H9 (cell line): ENCODE measurements at regions not wholly inside any gene's neighbourhood (a gene's known extent, or its start where the extent isn't known, plus 50 kb on each side); places are given as distances from the start of the nearest gene placed in this dataset.
"Not testable (repeated sequence)": the region's sequence is repeated elsewhere in the genome, so short reads cannot be mapped to it uniquely, and the experiment has no call there.

ENCODE experiments used
- DNase-seq: peaks from one replicate; pipeline ENCODE4 v3.0.0-alpha.2; 2017
- H2AFZ ChIP-seq: one replicate; pipeline ENCODE4 v1.6.1; 2013; ENCODE audit warnings: mild to moderate bottlenecking, low read length, control low read depth, moderate library complexity
- H2AK5ac ChIP-seq: 2 replicates; pipeline ENCODE4 v1.6.1; 2013; ENCODE audit warnings: low read length, control low read depth, mixed read lengths; ENCODE audit not compliant: insufficient read length
- H2BK120ac ChIP-seq: one replicate; pipeline ENCODE4 v1.6.1; 2013; ENCODE audit warnings: low read depth, mild to moderate bottlenecking, low read length, control low read depth, inconsistent platforms; ENCODE audit not compliant: poor library complexity, severe bottlenecking
- H2BK12ac ChIP-seq: 2 replicates; pipeline ENCODE4 v1.6.1; 2013; ENCODE audit warnings: low read length, control low read depth, mixed read lengths, low read depth; ENCODE audit not compliant: insufficient read length
- H2BK15ac ChIP-seq: 2 replicates; pipeline ENCODE4 v1.6.1; 2013; ENCODE audit warnings: low read depth, low read length, control low read depth
- H2BK20ac ChIP-seq: one replicate; pipeline ENCODE4 v1.6.1; 2013; ENCODE audit warnings: low read depth, mild to moderate bottlenecking, low read length, control low read depth, inconsistent platforms; ENCODE audit not compliant: poor library complexity, severe bottlenecking
- H2BK5ac ChIP-seq: 2 replicates; pipeline ENCODE4 v1.6.1; 2013; ENCODE audit warnings: low read length, control low read depth, mixed read lengths; ENCODE audit not compliant: insufficient read length
- H3K14ac ChIP-seq: 2 replicates; pipeline ENCODE4 v1.6.1; 2013; ENCODE audit warnings: low read length, control low read depth; ENCODE audit not compliant: insufficient read depth
- H3K18ac ChIP-seq: 2 replicates; pipeline ENCODE4 v1.6.1; 2013; ENCODE audit warnings: low read depth, mild to moderate bottlenecking, mixed read lengths, low read length, control low read depth; ENCODE audit not compliant: insufficient read length
- H3K23ac ChIP-seq: 2 replicates; pipeline ENCODE4 v1.6.1; 2013; ENCODE audit warnings: low read length, control low read depth, mixed read lengths, low read depth; ENCODE audit not compliant: insufficient read length
- H3K23me2 ChIP-seq: 2 replicates; pipeline ENCODE4 v1.6.1; 2013; ENCODE audit warnings: low read depth, mild to moderate bottlenecking, mixed read lengths, low read length, control low read depth; ENCODE audit not compliant: insufficient read length, poor library complexity, severe bottlenecking
- H3K27ac ChIP-seq: 2 replicates; pipeline ENCODE4 v1.5.1; 2013; ENCODE audit warnings: low read length, control low read depth, mixed read lengths, low read depth; ENCODE audit not compliant: insufficient read length
- H3K27me3 ChIP-seq: 2 replicates; pipeline ENCODE4 v1.6.1; 2013; ENCODE audit warnings: low read length, control low read depth, inconsistent platforms; ENCODE audit not compliant: insufficient read depth
- H3K4ac ChIP-seq: 2 replicates; pipeline ENCODE4 v1.6.1; 2013; ENCODE audit warnings: low read depth, mild to moderate bottlenecking, control low read depth, inconsistent platforms, low read length, moderate library complexity
- H3K4me1 ChIP-seq: 2 replicates; pipeline ENCODE4 v1.6.1; 2013; ENCODE audit warnings: low read length, control low read depth, inconsistent platforms; ENCODE audit not compliant: insufficient read depth
- H3K4me2 ChIP-seq: 2 replicates; pipeline ENCODE4 v1.6.1; 2013; ENCODE audit warnings: low read length, control low read depth, mixed read lengths; ENCODE audit not compliant: insufficient read length, insufficient read depth
- H3K56ac ChIP-seq: 2 replicates; pipeline ENCODE4 v1.6.1; 2013; ENCODE audit warnings: low read depth, mild to moderate bottlenecking, mixed read lengths, low read length, control low read depth; ENCODE audit not compliant: insufficient read length
- H3K79me1 ChIP-seq: 2 replicates; pipeline ENCODE4 v1.6.1; 2013; ENCODE audit warnings: low read depth, mild to moderate bottlenecking, moderate library complexity, low read length, control low read depth, inconsistent platforms; ENCODE audit not compliant: insufficient read depth, poor library complexity, severe bottlenecking
- H3K79me2 ChIP-seq: 2 replicates; pipeline ENCODE4 v1.6.1; 2013; ENCODE audit warnings: low read length, control low read depth, inconsistent platforms; ENCODE audit not compliant: insufficient read depth
- H3K9ac ChIP-seq: 2 replicates; pipeline ENCODE4 v1.6.1; 2013; ENCODE audit warnings: low read length, control low read depth, mixed read lengths; ENCODE audit not compliant: insufficient read length; ENCODE audit errors: extremely low read depth
- H3K9me3 ChIP-seq: one replicate; pipeline ENCODE4 v1.6.1; 2013; ENCODE audit warnings: low read depth, low read length, inconsistent platforms; ENCODE audit not compliant: control insufficient read depth
- H3T11ph ChIP-seq: one replicate; pipeline ENCODE4 v1.6.1; 2013; ENCODE audit warnings: mild to moderate bottlenecking, low read length, control low read depth, inconsistent platforms
- H4K20me1 ChIP-seq: one replicate; pipeline ENCODE4 v1.6.1; 2013; ENCODE audit not compliant: control insufficient read depth, insufficient read length, insufficient read depth
- H4K5ac ChIP-seq: 2 replicates; pipeline ENCODE4 v1.6.1; 2013; ENCODE audit warnings: low read depth, mild to moderate bottlenecking, mixed read lengths, low read length, control low read depth; ENCODE audit not compliant: insufficient read length
- H4K8ac ChIP-seq: replicated peaks from 2 replicates; pipeline ENCODE4 v1.6.1; 2013; ENCODE audit warnings: low read length, control low read depth, mixed read lengths, low read depth; ENCODE audit not compliant: insufficient read length
- H4K91ac ChIP-seq: 2 replicates; pipeline ENCODE4 v1.6.1; 2013; ENCODE audit warnings: low read depth, mild to moderate bottlenecking, moderate library complexity, mixed read lengths, low read length, control low read depth; ENCODE audit not compliant: insufficient read length
- H3K27ac Mint-ChIP-seq, 3 experiments: 2 replicates in 2 of 3; 3 replicates in 1 of 3; pipeline ENCODE4 v1.8.0; 2020 to 2021; ENCODE audit warnings: mixed read lengths in 3 of 3, mild to moderate bottlenecking in 1 of 3, moderate library complexity in 1 of 3
- H3K27me3 Mint-ChIP-seq: 2 replicates; pipeline ENCODE4 v1.8.0; 2021; ENCODE audit warnings: low read depth, mild to moderate bottlenecking, moderate library complexity, mixed read lengths
- H3K36me3 Mint-ChIP-seq, 3 experiments: 2 replicates in 2 of 3; 3 replicates in 1 of 3; pipeline ENCODE4 v1.8.0; 2020 to 2021; ENCODE audit warnings: low read depth in 3 of 3, mixed read lengths in 3 of 3; ENCODE audit not compliant: insufficient read depth in 1 of 3
- H3K4me1 Mint-ChIP-seq, 2 experiments: 2 replicates each; pipeline ENCODE4 v1.8.0; 2020; ENCODE audit warnings: mixed read lengths in 2 of 2
- H3K4me3 Mint-ChIP-seq, 2 experiments: 2 replicates in 1 of 2; 3 replicates in 1 of 2; pipeline ENCODE4 v1.8.0; 2020 to 2021; ENCODE audit warnings: mild to moderate bottlenecking in 2 of 2, mixed read lengths in 2 of 2, moderate library complexity in 1 of 2
- H3K9me3 Mint-ChIP-seq, 2 experiments: 2 replicates in 1 of 2; 3 replicates in 1 of 2; pipeline ENCODE4 v1.8.0; 2020; ENCODE audit warnings: mild to moderate bottlenecking in 2 of 2, mixed read lengths in 2 of 2, moderate library complexity in 1 of 2
- WGBS: extraction: QIAGEN DNeasy Blood & Tissue Kit; methylation state at CpG from one replicate; pipeline ENCODE4 v1.1.7; 2013; ENCODE audit warnings: missing lambda C conversion rate, low lambda C conversion rate, mixed read lengths; ENCODE audit not compliant: insufficient read length; ENCODE audit errors: extremely low coverage; 5-methylcytosine and 5-hydroxymethylcytosine counted together

- H4K91ac ChIP-seq, H3K23ac ChIP-seq, H2BK5ac ChIP-seq, H3K4me2 ChIP-seq, H3K79me2 ChIP-seq, H3K18ac ChIP-seq, H3K4me3 Mint-ChIP-seq, H2AK5ac ChIP-seq, H3K4me1 ChIP-seq, H3K14ac ChIP-seq, H2BK120ac ChIP-seq, H4K8ac ChIP-seq, H2BK12ac ChIP-seq, H4K20me1 ChIP-seq, H2BK15ac ChIP-seq, H3K27ac Mint-ChIP-seq, H3K23me2 ChIP-seq, H2AFZ ChIP-seq, H4K5ac ChIP-seq, H2BK20ac ChIP-seq, H3K9ac ChIP-seq, DNase-seq, H3K56ac ChIP-seq, H3K4me1 Mint-ChIP-seq, H3K27ac ChIP-seq, H3K27me3 ChIP-seq, H3T11ph ChIP-seq, H3K79me1 ChIP-seq, H3K4ac ChIP-seq: not testable (repeated sequence)
- Mint-ChIP-seq H3K9me3 (peaks cover 31 to 32% of the 10 kb centered on the region in 2 experiments), H3K36me3 (peaks cover 25 to 28% (median 25%) of the 10 kb centered on the region in 3 experiments; a peak in 6 of 7 replicates), H3K27me3 (peaks cover 11% of the 10 kb centered on the region)
- peaks cover 26% of the 10 kb centered on the region for H3K9me3 ChIP-seq
Measured at GRCh38 chr21:9247290-9247613, 1274.1 kb upstream of the TPTE start.

- H3K23me2 ChIP-seq, H3T11ph ChIP-seq, H2BK12ac ChIP-seq, H3K4me1 ChIP-seq, H3K27ac Mint-ChIP-seq, H2BK5ac ChIP-seq, H2AK5ac ChIP-seq, H4K8ac ChIP-seq, H2AFZ ChIP-seq, H2BK20ac ChIP-seq, H3K23ac ChIP-seq, H2BK120ac ChIP-seq, H3K27me3 ChIP-seq, H3K4me3 Mint-ChIP-seq, H4K91ac ChIP-seq, H4K5ac ChIP-seq, H4K20me1 ChIP-seq, H3K79me1 ChIP-seq, H3K14ac ChIP-seq, H3K27ac ChIP-seq, H3K4ac ChIP-seq, DNase-seq, H3K18ac ChIP-seq, H3K56ac ChIP-seq, H2BK15ac ChIP-seq, H3K4me2 ChIP-seq, H3K4me1 Mint-ChIP-seq, H3K79me2 ChIP-seq, H3K9ac ChIP-seq: not testable (repeated sequence)
- WGBS, result 100% methylated on average over 1 of the region's 3 CpGs
- Mint-ChIP-seq H3K9me3 (peaks cover 31 to 32% of the 10 kb centered on the region in 2 experiments), H3K36me3 (peaks cover 25 to 28% (median 25%) of the 10 kb centered on the region in 3 experiments; a peak in 6 of 7 replicates), H3K27me3 (peaks cover 11% of the 10 kb centered on the region)
- peaks cover 26% of the 10 kb centered on the region for H3K9me3 ChIP-seq
Measured at GRCh38 chr21:9247616-9248317, 1273.6 kb upstream of the TPTE start.
